Mesothelial cell of epicardium (in vitro differentiated cells): ENCODE measurements at regions not wholly inside any gene's neighbourhood (a gene's known extent, or its start where the extent isn't known, plus 50 kb on each side); places are given as distances from the start of the nearest gene placed in this dataset.

Experiments
- DNase-seq, 2 experiments: peaks; one replicate each; pipeline ENCODE4 v3.0.0; 2021; ENCODE audit warnings: low spot score in 2 of 2; ENCODE audit not compliant: unreplicated experiment in 2 of 2
- H3K27ac Mint-ChIP-seq: 2 replicates; pipeline ENCODE4 v1.8.0; 2021; ENCODE audit warnings: mixed read lengths
- H3K27me3 Mint-ChIP-seq: 2 replicates; pipeline ENCODE4 v1.8.0; 2021; ENCODE audit warnings: low read depth, mixed read lengths
- H3K36me3 Mint-ChIP-seq: 2 replicates; pipeline ENCODE4 v1.8.0; 2021; ENCODE audit warnings: mixed read lengths
- H3K4me1 Mint-ChIP-seq: 2 replicates; pipeline ENCODE4 v1.8.0; 2021; ENCODE audit warnings: mixed read lengths
- H3K4me3 Mint-ChIP-seq: 2 replicates; pipeline ENCODE4 v1.8.0; 2021; ENCODE audit warnings: mild to moderate bottlenecking, moderate library complexity, mixed read lengths
- H3K9me3 Mint-ChIP-seq: 2 replicates; pipeline ENCODE4 v1.8.0; 2021; ENCODE audit warnings: mixed read lengths
- CTCF ChIP-seq: fragments of 200-600 bp; sonication (generic); IDR thresholded peaks from one replicate; pipeline ENCODE4 v1.5.0; 2021; ENCODE audit warnings: antibody characterized with exemption; ENCODE audit not compliant: unreplicated experiment

DNA sequence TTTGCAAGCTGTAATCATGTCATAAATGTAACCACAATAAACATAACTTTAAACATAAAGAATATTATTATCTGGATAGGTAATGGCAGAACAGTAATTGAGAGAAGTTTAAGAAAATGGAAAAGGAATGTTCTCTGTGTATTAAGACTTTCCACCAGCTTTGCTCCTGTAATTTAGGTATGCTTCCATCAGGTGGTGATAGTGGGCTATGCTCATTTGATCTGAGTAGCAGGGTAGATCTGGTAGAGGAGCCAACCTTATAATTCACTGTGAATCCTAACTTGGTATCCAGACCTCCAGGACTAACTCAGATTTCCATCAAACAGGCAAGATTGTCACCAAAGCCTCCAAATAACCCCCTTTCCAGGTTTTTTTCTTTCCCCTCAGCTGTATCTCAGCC is 137.9 kb upstream of the ZKSCAN2 start:
- no peak for TF ChIP-seq CTCF
- no peaks in the 10 kb centered on the region for H3K4me1 Mint-ChIP-seq
- peaks cover 4% of the 10 kb centered on the region for H3K27me3 Mint-ChIP-seq
- DNase-seq, result no peak
- no peak overlapping the region for H3K4me3 Mint-ChIP-seq
- H3K36me3 Mint-ChIP-seq, result no peaks in the 10 kb centered on the region
- H3K9me3 Mint-ChIP-seq, result peaks cover 33% of the 10 kb centered on the region
- no peak overlapping the region for H3K27ac Mint-ChIP-seq

GRCh38 chr16:25390761-25391160 is 133.1 kb upstream of the ZKSCAN2 start:
- Mint-ChIP-seq H3K27ac (no peak overlapping the region), H3K36me3 (no peaks in the 10 kb centered on the region), H3K27me3 (peaks cover 8% of the 10 kb centered on the region), H3K9me3 (peaks cover 7% of the 10 kb centered on the region), H3K4me1 (no peaks in the 10 kb centered on the region), H3K4me3 (no peak overlapping the region)
- no peak for DNase-seq
- TF ChIP-seq CTCF, result no peak

DNA sequence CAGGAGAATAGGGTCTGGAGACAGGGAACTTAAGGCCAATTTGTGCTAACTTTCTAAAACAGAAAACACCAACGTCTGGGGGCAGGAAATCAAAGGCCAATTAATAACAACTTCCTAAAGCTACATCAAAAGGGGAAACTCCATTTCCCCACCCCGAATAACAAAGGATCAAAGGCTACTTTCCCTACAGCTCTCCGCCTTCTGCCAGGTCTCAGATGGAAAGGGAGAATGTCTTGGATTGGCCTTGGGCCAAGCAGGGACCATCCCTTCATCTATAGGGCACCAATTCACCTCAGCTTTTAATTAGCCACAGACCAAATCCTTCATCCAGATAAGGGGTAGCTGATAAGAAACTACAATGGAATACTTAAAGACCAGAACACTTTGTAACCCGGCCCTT is 116.9 kb upstream of the ZKSCAN2 start:
- no peak overlapping the region for H3K4me3 Mint-ChIP-seq
- no peak for DNase-seq
- no peaks in the 10 kb centered on the region for H3K27me3 Mint-ChIP-seq
- H3K9me3 Mint-ChIP-seq, result peaks cover 9% of the 10 kb centered on the region
- no peak for TF ChIP-seq CTCF
- peaks cover 3% of the 10 kb centered on the region for H3K36me3 Mint-ChIP-seq
- H3K27ac Mint-ChIP-seq, result peak overlapping the region; percentile 19
- H3K4me1 Mint-ChIP-seq, result peaks cover 10% of the 10 kb centered on the region

GRCh38 chr16:25372716-25373115 is 115.1 kb upstream of the ZKSCAN2 start:
- Mint-ChIP-seq H3K4me3 (no peak overlapping the region), H3K27me3 (no peaks in the 10 kb centered on the region), H3K36me3 (no peaks in the 10 kb centered on the region), H3K9me3 (peaks cover 3% of the 10 kb centered on the region), H3K4me1 (peaks cover 10% of the 10 kb centered on the region), H3K27ac (no peak overlapping the region)
- TF ChIP-seq CTCF, result no peak
- DNase-seq, result no peak

- Mint-ChIP-seq H3K4me1 (peaks cover 10% of the 10 kb centered on the region), H3K4me3 (no peak overlapping the region), H3K27ac (no peak overlapping the region), H3K36me3 (no peaks in the 10 kb centered on the region), H3K9me3 (peaks cover 3% of the 10 kb centered on the region), H3K27me3 (no peaks in the 10 kb centered on the region)
- no peak for TF ChIP-seq CTCF
- no peak for DNase-seq
Measured at GRCh38 chr16:25371342-25371741, 113.7 kb upstream of the ZKSCAN2 start.

DNA sequence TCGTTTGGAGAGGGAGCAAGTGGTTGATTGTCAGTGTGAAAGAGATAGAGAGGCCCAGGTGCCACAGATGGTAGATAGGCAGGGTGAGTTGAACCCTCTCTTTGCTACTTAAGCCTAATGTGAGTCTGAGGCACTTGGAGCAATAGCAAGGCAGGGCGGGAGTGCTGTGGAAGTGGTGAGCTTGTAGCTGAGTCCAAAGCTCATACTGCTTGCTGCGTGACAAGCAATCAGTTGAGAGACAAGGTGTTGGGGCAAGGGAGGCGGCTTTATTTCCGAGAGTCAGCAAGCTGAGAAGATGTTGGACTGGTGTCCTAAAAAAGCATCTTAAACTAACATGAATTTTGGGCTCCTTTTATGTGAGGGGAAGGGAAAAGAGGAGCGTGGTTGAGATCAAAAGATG is 112.9 kb upstream of the ZKSCAN2 start:
- Mint-ChIP-seq H3K9me3 (peaks cover 3% of the 10 kb centered on the region), H3K4me1 (peaks cover 10% of the 10 kb centered on the region), H3K27me3 (no peaks in the 10 kb centered on the region), H3K27ac (no peak overlapping the region), H3K4me3 (no peak overlapping the region), H3K36me3 (no peaks in the 10 kb centered on the region)
- no peak for DNase-seq
- TF ChIP-seq CTCF, result no peak
